Parathyroid adenoma (tissue), 2 donors: ENCODE measurements at regions not wholly inside any gene's neighbourhood (a gene's known extent, or its start where the extent isn't known, plus 50 kb on each side); places are given as distances from the start of the nearest gene placed in this dataset.

Source experiments
- H2AFZ ChIP-seq: fragments of 300-600 bp; sonication (generic); one replicate; pipeline ENCODE4 v1.7.0; 2017; ENCODE audit warnings: antibody characterized with exemption, mild to moderate bottlenecking
- H3K27ac ChIP-seq: fragments of 300-600 bp; sonication (generic); one replicate; pipeline ENCODE4 v1.7.0; 2017
- H3K27me3 ChIP-seq: fragments of 300-600 bp; sonication (generic); one replicate; pipeline ENCODE4 v1.7.0; 2017; ENCODE audit warnings: low read length; ENCODE audit not compliant: control insufficient read depth, insufficient read depth
- H3K36me3 ChIP-seq: fragments of 300-600 bp; sonication (generic); one replicate; pipeline ENCODE4 v1.7.0; 2017; ENCODE audit warnings: low read length; ENCODE audit not compliant: control insufficient read depth, insufficient read depth
- H3K4me1 ChIP-seq: fragments of 300-600 bp; sonication (generic); one replicate; pipeline ENCODE4 v1.7.0; 2017; ENCODE audit warnings: control low read depth
- H3K4me2 ChIP-seq: fragments of 300-600 bp; sonication (generic); one replicate; pipeline ENCODE4 v1.7.0; 2017; ENCODE audit warnings: low read length
- H3K4me3 ChIP-seq: fragments of 300-600 bp; sonication (generic); one replicate; pipeline ENCODE4 v1.7.0; 2017; ENCODE audit warnings: low read depth, low read length
- H3K79me2 ChIP-seq: fragments of 300-600 bp; sonication (generic); one replicate; pipeline ENCODE4 v1.7.0; 2017; ENCODE audit warnings: control low read depth
- H3K9ac ChIP-seq: fragments of 300-600 bp; sonication (generic); one replicate; pipeline ENCODE4 v1.7.0; 2017; ENCODE audit warnings: mild to moderate bottlenecking
- H3K9me3 ChIP-seq: fragments of 300-600 bp; sonication (generic); one replicate; pipeline ENCODE4 v1.7.0; 2017; ENCODE audit warnings: low read length; ENCODE audit not compliant: control insufficient read depth
- TF ChIP-seq, protein P1 (sequence below): fragments of 300-600 bp; sonication (generic); IDR thresholded peaks from one replicate; pipeline ENCODE4 v1.7.0; 2017; ENCODE audit warnings: antibody characterized with exemption, mild to moderate bottlenecking
- donor health status: primary hyperparathyroidism.

DNA sequence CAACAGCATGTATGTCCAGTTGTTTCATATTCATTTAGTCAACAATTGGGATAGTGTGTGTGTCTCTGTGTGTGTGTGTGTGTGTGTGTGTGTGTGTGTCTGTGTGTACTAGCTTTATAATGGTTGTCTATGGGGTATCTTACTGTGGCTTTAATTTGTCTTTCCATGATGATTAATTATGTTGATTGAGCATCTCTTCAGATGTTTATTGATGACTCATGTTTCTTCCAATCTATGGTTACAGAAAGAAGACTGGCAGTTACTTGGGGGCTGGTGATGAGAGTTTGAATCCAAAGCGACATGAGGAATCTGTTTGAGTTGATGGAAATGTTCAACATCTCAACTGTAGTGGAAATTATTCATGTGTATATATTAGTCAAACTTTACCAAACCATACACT lies 440.1 kb downstream of the ZNF385D start:
- Histone ChIP-seq H3K4me3 (no peak overlapping the region), H3K79me2 (no peaks in the 10 kb centered on the region), H3K4me2 (no peak overlapping the region), H3K9me3 (no peaks in the 10 kb centered on the region), H2AFZ (no peak overlapping the region), H3K27me3 (no peaks in the 10 kb centered on the region), H3K27ac (no peak overlapping the region), H3K9ac (no peak overlapping the region), H3K36me3 (no peaks in the 10 kb centered on the region), H3K4me1 (no peaks in the 10 kb centered on the region)
- TF ChIP-seq, protein P1, sequence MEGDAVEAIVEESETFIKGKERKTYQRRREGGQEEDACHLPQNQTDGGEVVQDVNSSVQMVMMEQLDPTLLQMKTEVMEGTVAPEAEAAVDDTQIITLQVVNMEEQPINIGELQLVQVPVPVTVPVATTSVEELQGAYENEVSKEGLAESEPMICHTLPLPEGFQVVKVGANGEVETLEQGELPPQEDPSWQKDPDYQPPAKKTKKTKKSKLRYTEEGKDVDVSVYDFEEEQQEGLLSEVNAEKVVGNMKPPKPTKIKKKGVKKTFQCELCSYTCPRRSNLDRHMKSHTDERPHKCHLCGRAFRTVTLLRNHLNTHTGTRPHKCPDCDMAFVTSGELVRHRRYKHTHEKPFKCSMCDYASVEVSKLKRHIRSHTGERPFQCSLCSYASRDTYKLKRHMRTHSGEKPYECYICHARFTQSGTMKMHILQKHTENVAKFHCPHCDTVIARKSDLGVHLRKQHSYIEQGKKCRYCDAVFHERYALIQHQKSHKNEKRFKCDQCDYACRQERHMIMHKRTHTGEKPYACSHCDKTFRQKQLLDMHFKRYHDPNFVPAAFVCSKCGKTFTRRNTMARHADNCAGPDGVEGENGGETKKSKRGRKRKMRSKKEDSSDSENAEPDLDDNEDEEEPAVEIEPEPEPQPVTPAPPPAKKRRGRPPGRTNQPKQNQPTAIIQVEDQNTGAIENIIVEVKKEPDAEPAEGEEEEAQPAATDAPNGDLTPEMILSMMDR = no peak

DNA sequence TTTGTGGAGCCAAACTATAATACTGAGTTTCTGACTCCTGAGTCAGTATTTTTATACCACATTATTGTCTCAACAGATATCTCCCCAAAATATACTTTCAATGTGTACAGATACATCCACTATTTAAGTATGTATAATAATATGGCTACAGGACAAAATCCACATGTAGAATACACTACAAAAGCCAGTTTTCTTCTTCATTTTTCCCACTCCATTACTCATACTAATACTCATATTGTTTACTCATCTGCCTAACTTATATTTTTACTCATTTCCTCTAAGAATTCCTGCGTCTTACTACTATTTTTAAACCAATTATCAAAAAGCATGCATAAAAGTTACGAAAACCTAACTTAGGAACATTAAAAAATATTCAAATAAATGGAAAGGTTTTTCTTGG lies 440.8 kb downstream of the ZNF385D start:
- Histone ChIP-seq H2AFZ (no peak overlapping the region), H3K9ac (no peak overlapping the region), H3K4me3 (no peak overlapping the region), H3K4me1 (no peaks in the 10 kb centered on the region), H3K36me3 (no peaks in the 10 kb centered on the region), H3K79me2 (no peaks in the 10 kb centered on the region), H3K4me2 (no peak overlapping the region), H3K9me3 (no peaks in the 10 kb centered on the region), H3K27ac (no peak overlapping the region), H3K27me3 (no peaks in the 10 kb centered on the region)
- TF ChIP-seq, protein P1 = no peak

DNA sequence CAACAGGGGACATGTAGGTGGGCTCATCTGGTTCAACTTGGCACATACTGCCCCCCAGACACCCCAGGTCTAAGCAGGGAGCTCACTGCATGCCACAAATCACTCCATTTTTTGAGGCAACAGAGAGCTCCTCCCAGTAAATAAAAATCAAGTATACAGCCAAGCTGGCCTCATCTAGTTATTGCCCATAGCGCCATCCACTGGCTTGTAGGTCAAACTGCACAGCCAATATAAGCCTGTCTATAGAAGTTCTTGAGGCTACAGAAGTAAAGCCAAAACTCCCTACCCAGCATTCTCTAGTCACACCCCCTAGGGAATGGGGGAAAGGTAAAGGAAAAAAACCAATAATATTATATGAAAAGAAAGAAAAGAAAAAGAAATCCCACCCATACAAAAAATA lies 453.7 kb downstream of the ZNF385D start:
- Histone ChIP-seq H3K4me1 (no peaks in the 10 kb centered on the region), H3K27me3 (no peaks in the 10 kb centered on the region), H3K9ac (no peak overlapping the region), H2AFZ (no peak overlapping the region), H3K36me3 (no peaks in the 10 kb centered on the region), H3K4me3 (no peak overlapping the region), H3K27ac (no peak overlapping the region), H3K9me3 (no peaks in the 10 kb centered on the region), H3K79me2 (no peaks in the 10 kb centered on the region), H3K4me2 (no peak overlapping the region)
- TF ChIP-seq, protein P1 = no peak

DNA sequence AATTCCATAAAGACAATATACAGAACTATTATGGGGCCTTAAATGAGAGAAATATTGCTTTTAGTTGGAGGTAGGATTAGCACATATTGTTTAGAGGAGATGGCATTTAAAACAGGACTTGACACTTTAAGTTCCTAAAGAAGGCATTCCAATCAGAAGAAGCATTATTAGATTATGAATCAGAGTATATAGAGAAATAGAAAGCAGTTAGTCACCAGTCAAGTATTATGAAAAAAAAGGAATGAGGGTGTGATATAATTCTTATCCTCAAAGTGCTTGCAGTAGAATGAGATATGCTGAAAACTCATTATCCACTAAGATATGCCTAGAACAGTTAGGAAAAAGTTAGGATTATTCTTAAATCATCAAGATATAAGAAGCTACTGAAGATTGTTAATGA lies 456.2 kb downstream of the ZNF385D start:
- Histone ChIP-seq H3K4me3 (no peak overlapping the region), H3K27ac (no peak overlapping the region), H3K79me2 (no peaks in the 10 kb centered on the region), H2AFZ (no peak overlapping the region), H3K4me1 (no peaks in the 10 kb centered on the region), H3K27me3 (no peaks in the 10 kb centered on the region), H3K9me3 (no peaks in the 10 kb centered on the region), H3K9ac (no peak overlapping the region), H3K36me3 (no peaks in the 10 kb centered on the region), H3K4me2 (no peak overlapping the region)
- TF ChIP-seq, protein P1 = no peak

DNA sequence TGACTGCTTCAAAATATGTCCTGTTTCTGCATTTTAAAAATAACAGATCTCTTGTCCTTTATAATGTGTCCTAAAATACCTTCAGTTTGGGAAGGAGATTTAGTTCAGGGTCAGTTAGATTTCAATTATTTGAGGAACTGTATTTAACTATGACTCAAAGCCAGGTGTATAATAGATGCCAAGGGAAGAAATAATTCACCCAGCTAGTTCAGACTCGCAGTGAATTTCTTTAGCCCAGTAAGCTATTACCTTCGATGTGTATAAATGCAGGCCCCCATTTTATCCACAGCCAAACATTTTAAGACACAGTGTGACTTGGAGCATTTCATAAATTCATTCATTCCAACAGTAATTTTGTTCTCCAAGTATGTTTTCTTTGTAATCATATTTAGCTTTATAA lies 458.0 kb downstream of the ZNF385D start:
- Histone ChIP-seq H3K27me3 (no peaks in the 10 kb centered on the region), H3K4me3 (no peak overlapping the region), H3K4me2 (no peak overlapping the region), H3K9me3 (no peaks in the 10 kb centered on the region), H3K79me2 (no peaks in the 10 kb centered on the region), H3K36me3 (no peaks in the 10 kb centered on the region), H3K9ac (no peak overlapping the region), H3K27ac (no peak overlapping the region), H2AFZ (no peak overlapping the region), H3K4me1 (no peaks in the 10 kb centered on the region)
- TF ChIP-seq, protein P1 = no peak
